Gastroesophageal sphincter (tissue), 4 donors: ENCODE measurements at regions not wholly inside any gene's neighbourhood (a gene's known extent, or its start where the extent isn't known, plus 50 kb on each side); places are given as distances from the start of the nearest gene placed in this dataset.

ENCODE experiments used
- ATAC-seq: fragments of 150-250 bp; one replicate; pipeline ENCODE4 v1.9.1; 2016; ENCODE audit warnings: mild to moderate bottlenecking, moderate library complexity
- H3K27ac ChIP-seq, 4 donors: fragments of 200-600 bp; sonication (generic) in 3 of 4; 1 replicate in 3 of 4; 2 replicates in 1 of 4; pipeline ENCODE4 v1.5.1; 2016 to 2019
- H3K27me3 ChIP-seq: fragments of 200-600 bp; sonication (generic); one replicate; pipeline ENCODE4 v1.5.1; 2019
- H3K36me3 ChIP-seq, 2 donors: fragments of 200-600 bp; sonication (generic); one replicate each; pipeline ENCODE4 v1.5.1; 2019; ENCODE audit warnings: control low read depth in 1 of 2
- H3K4me1 ChIP-seq, 3 donors: fragments of 200-600 bp; sonication (generic); 1 replicate in 2 of 3; 2 replicates in 1 of 3; pipeline ENCODE4 v1.5.1; 2016 to 2019; ENCODE audit warnings: control low read depth in 2 of 3
- H3K4me3 ChIP-seq, 2 donors: fragments of 200-600 bp; sonication (generic); one replicate each; pipeline ENCODE4 v1.5.1; 2019; ENCODE audit warnings: mild to moderate bottlenecking in 1 of 2, moderate library complexity in 1 of 2
- H3K9me3 ChIP-seq, 3 donors: fragments of 200-600 bp; sonication (generic); one replicate each; pipeline ENCODE4 v1.5.1; 2017 to 2019; ENCODE audit warnings: control low read depth in 2 of 3
- EP300 ChIP-seq: sonication (generic); formaldehyde crosslinking; IDR thresholded peaks from one replicate; pipeline ENCODE4 v1.6.1; 2017; ENCODE audit warnings: antibody characterized with exemption, mild to moderate bottlenecking
- POLR2A ChIP-seq, 2 donors: fragments of 450-650 bp; IDR thresholded peaks; one replicate each; pipeline ENCODE4 v1.6.1; 2017; ENCODE audit warnings: antibody characterized with exemption in 2 of 2, mild to moderate bottlenecking in 2 of 2, moderate library complexity in 1 of 2
- POLR2AphosphoS5 ChIP-seq: sonication (generic); formaldehyde crosslinking; IDR thresholded peaks from one replicate; pipeline ENCODE4 v1.6.1; 2017; ENCODE audit warnings: antibody characterized with exemption
- WGBS, 2 donors: methylation state at CpG; one replicate each; pipeline ENCODE4 v1.1.5; 2018; ENCODE audit warnings: low coverage in 1 of 2; 5-methylcytosine and 5-hydroxymethylcytosine counted together
- TF ChIP-seq, protein P1 (sequence below), 4 experiments: fragments of 200-600 bp in 2 of 4; fragments of 450-650 bp in 2 of 4; sonication (generic) in 1 of 4; IDR thresholded peaks; one replicate each; pipeline ENCODE4 v1.5.1; 2017 to 2019; ENCODE audit warnings: antibody characterized with exemption in 4 of 4, mild to moderate bottlenecking in 2 of 4, moderate library complexity in 2 of 4

DNA sequence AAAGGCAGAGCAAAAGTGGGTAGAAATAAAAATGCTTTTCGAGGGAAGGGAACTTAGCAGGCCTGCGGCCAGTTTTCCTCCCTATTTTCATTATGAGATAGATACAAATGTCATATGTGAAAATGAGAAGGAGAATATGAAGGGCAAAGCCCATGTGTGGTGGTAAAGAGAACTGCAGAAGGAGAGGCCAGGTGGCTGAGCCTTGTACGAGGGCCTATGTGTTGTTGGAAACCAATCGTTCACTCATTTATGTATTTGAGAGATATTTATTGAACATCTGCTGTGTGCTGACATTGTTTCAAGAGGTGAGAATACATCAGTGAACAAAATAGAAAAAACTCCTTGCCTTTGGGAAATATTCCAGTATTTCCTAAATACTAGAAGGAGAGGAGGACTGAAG, 147.7 kb downstream of the SH3BGRL2 start:
- Histone ChIP-seq H3K4me3 (no peak overlapping the region), H3K9me3 (no peaks in the 10 kb centered on the region), H3K4me1 (peaks cover 0 to 8% (median 0%) of the 10 kb centered on the region in 3 donors), H3K27me3 (no peaks in the 10 kb centered on the region), H3K36me3 (no peaks in the 10 kb centered on the region), H3K27ac (no peak overlapping the region)
- no peak for ATAC-seq
- no peak for TF ChIP-seq POLR2AphosphoS5
- no peak for TF ChIP-seq EP300
- TF ChIP-seq, protein P1, sequence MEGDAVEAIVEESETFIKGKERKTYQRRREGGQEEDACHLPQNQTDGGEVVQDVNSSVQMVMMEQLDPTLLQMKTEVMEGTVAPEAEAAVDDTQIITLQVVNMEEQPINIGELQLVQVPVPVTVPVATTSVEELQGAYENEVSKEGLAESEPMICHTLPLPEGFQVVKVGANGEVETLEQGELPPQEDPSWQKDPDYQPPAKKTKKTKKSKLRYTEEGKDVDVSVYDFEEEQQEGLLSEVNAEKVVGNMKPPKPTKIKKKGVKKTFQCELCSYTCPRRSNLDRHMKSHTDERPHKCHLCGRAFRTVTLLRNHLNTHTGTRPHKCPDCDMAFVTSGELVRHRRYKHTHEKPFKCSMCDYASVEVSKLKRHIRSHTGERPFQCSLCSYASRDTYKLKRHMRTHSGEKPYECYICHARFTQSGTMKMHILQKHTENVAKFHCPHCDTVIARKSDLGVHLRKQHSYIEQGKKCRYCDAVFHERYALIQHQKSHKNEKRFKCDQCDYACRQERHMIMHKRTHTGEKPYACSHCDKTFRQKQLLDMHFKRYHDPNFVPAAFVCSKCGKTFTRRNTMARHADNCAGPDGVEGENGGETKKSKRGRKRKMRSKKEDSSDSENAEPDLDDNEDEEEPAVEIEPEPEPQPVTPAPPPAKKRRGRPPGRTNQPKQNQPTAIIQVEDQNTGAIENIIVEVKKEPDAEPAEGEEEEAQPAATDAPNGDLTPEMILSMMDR (IDR thresholded peaks at IDR 0.05): no peak
- no peak for TF ChIP-seq POLR2A (IDR thresholded peaks at IDR 0.05)
- WGBS, 2 donors: 96 to 100% methylated on average over 4 of the region's 4 CpGs

DNA sequence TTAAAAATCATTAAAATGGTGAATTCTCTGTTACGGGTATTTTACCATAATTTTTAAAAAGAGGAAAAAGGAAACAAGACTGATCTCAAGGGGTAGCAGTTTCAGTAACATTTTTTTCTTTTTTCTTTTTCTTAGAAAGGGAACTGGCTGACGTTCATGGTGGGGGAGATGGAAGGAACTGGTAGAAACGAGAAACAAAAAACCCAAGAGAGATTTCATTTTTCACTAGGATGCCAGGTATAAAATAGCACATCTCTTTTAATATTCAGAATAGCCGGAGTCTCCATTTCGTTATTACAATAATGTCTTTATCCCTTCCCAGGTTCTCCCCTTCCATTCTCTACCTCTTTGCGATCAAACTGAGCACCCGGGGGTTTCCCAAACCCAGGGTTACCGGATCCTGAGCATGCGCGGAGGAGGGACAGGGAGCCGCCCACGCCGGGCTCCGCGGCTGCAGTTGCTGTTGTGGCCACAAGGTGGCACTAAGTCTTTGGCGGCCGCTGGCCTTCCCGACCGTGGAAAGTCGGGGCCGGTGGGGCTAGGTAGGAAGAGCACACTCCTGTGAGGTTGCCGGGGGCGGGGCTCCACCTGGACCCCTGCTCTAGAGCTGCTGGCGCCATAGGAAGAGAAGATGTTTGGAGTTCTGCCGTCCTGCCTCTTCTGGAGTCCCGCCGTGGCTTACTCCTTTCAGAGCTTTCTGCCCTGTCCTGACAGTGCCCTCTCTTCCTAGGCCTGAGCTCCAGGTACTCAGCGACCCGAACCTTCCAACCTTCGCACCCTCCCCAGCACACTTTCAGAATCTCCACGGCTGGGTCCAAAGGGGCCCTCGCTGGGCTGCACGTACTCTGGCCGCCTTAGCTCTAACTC, 146.8 kb downstream of the SH3BGRL2 start:
- H3K9me3 ChIP-seq: no peaks in the 10 kb centered on the region
- WGBS, 2 donors: 11 to 34% methylated on average over 6 to 25 of the region's 34 CpGs
- H3K36me3 ChIP-seq: no peaks in the 10 kb centered on the region
- peak overlapping the region; percentile 26 to 31 for H3K4me3 ChIP-seq
- peak; percentile 81 for ATAC-seq
- H3K27me3 ChIP-seq: no peaks in the 10 kb centered on the region
- H3K27ac ChIP-seq: no peak overlapping the region
- peaks cover 0 to 8% (median 0%) of the 10 kb centered on the region in 3 donors for H3K4me1 ChIP-seq
- TF ChIP-seq EP300: no peak
- TF ChIP-seq, protein P1 (IDR thresholded peaks at IDR 0.05): peak; percentile 79 to 98 (median 94)
- TF ChIP-seq POLR2A (IDR thresholded peaks at IDR 0.05): no peak
- no peak for TF ChIP-seq POLR2AphosphoS5

DNA sequence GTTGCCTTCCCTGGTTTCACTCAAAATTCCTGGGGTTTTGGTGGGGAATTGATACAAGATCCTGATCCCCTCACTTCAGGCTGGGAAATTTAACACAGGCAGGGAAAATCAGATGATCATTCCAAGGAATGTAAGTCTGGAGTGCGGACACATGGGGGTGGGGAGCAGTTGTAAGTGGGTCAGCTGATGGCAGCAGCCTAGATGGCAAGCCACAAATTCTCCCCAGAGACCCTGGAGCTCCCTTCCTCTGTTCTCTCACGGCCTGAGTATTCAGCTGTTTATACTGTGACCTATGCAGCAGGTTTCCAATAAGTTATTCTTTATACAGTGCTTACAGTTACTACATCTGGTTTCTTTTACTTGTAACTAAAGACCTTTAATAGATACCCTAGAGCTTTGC, 144.9 kb downstream of the SH3BGRL2 start:
- no peak for ATAC-seq
- TF ChIP-seq, protein P1 (IDR thresholded peaks at IDR 0.05): no peak
- TF ChIP-seq POLR2AphosphoS5: no peak
- no peak for TF ChIP-seq EP300
- no peak for TF ChIP-seq POLR2A (IDR thresholded peaks at IDR 0.05)
- peaks cover 0 to 8% (median 0%) of the 10 kb centered on the region in 3 donors for H3K4me1 ChIP-seq
- no peak overlapping the region for H3K27ac ChIP-seq
- H3K27me3 ChIP-seq: no peaks in the 10 kb centered on the region
- WGBS, 2 donors: 33 to 52% methylated on average over 1 to 2 of the region's 2 CpGs
- no peak overlapping the region for H3K4me3 ChIP-seq
- H3K36me3 ChIP-seq: no peaks in the 10 kb centered on the region
- no peaks in the 10 kb centered on the region for H3K9me3 ChIP-seq

DNA sequence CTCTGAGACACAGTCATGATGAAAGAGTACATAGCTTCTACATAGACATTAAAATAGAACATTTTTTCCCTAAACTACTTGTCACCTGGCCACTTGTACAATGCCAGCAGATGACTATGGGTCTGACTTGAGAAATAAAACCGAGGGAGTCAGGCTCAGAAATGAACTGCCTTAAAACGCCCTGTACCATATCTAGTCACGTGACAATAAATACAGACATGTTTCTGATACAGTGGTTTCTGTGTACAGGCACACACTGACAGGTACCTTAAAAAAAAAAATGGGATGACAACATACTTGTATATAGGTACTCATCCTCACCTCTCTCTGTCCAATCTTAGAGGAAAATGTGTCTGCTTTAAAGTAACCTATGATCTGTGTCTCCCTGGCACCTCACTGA, 144.1 kb downstream of the SH3BGRL2 start:
- no peaks in the 10 kb centered on the region for H3K36me3 ChIP-seq
- peaks cover 0 to 8% (median 0%) of the 10 kb centered on the region in 3 donors for H3K4me1 ChIP-seq
- H3K9me3 ChIP-seq: no peaks in the 10 kb centered on the region
- no peak overlapping the region for H3K4me3 ChIP-seq
- ATAC-seq: no peak
- H3K27ac ChIP-seq: no peak overlapping the region
- 82 to 94% methylated on average over 3 of the region's 3 CpGs for WGBS, 2 donors
- no peak for TF ChIP-seq POLR2A (IDR thresholded peaks at IDR 0.05)
- TF ChIP-seq POLR2AphosphoS5: no peak
- TF ChIP-seq, protein P1 (IDR thresholded peaks at IDR 0.05): no peak
- no peak for TF ChIP-seq EP300
- H3K27me3 ChIP-seq: no peaks in the 10 kb centered on the region

DNA sequence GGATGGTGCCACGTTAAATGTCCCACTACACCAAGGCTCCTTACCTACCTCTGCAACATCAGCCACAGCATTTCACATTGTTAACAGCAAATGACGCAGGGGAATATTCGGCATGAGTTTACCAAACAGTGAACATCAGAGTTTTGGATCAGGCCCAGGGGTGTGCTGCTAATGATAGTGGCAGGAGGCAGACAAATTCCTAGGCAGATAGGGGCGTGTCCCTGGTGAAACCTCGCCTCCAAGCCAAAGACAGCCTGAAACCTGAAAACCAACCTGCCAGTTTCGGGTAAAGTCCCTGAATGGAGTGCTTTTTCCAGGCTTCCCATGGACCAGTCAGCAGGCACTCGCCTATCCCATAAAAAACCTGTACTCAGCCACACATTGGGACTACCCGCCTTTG, 133.6 kb downstream of the SH3BGRL2 start:
- 39 to 66% methylated on average over 2 to 7 of the region's 8 CpGs for WGBS, 2 donors
- ATAC-seq: no peak
- TF ChIP-seq, protein P1 (IDR thresholded peaks at IDR 0.05): no peak
- TF ChIP-seq POLR2AphosphoS5 (no peak), POLR2A (IDR thresholded peaks at IDR 0.05) (no peak)
- H3K27me3 ChIP-seq: no peaks in the 10 kb centered on the region
- H3K4me1 ChIP-seq: no peaks in the 10 kb centered on the region
- no peaks in the 10 kb centered on the region for H3K36me3 ChIP-seq
- H3K27ac ChIP-seq: no peak overlapping the region
- H3K4me3 ChIP-seq: no peak overlapping the region
- H3K9me3 ChIP-seq: peaks cover 0 to 19% (median 0%) of the 10 kb centered on the region in 3 donors
